ENCODE measurements at regions not wholly inside any gene's neighbourhood (a gene's known extent, or its start where the extent isn't known, plus 50 kb on each side); places are given as distances from the start of the nearest gene placed in this dataset.

- Histone ChIP-seq H3K27me3 (no peaks in the 10 kb centered on the region), H3K4me1 (no peaks in the 10 kb centered on the region), H3K27ac (no peak overlapping the region), H3K36me3 (no peaks in the 10 kb centered on the region), H3K4me3 (no peak overlapping the region), H3K9me3 (no peaks in the 10 kb centered on the region)
- intact Hi-C loops (cut with DNase I), result no loop called here
- no peak for DNase-seq
- TF ChIP-seq POLR2AphosphoS5 (IDR thresholded peaks at IDR 0.05) (no peak), POLR2A (IDR thresholded peaks at IDR 0.05) (no peak), EP300 (IDR thresholded peaks at IDR 0.05) (no peak), CTCF (IDR thresholded peaks at IDR 0.05) (no peak)
- 63 to 79% methylated on average over 2 of the region's 2 CpGs for WGBS, 2 donors
These were observed 292.4 kb downstream of the PPP1R2C start for GRCh38 chrX:42485601-42486000.

- intact Hi-C loops (cut with DNase I), result no loop called here
- TF ChIP-seq POLR2A (IDR thresholded peaks at IDR 0.05), result no peak
- TF ChIP-seq CTCF (IDR thresholded peaks at IDR 0.05), result no peak
- TF ChIP-seq POLR2AphosphoS5 (IDR thresholded peaks at IDR 0.05), result no peak
- TF ChIP-seq EP300 (IDR thresholded peaks at IDR 0.05), result no peak
- no peaks in the 10 kb centered on the region for H3K27me3 ChIP-seq
- H3K36me3 ChIP-seq, result no peaks in the 10 kb centered on the region
- no peak overlapping the region for H3K4me3 ChIP-seq
- H3K9me3 ChIP-seq, result no peaks in the 10 kb centered on the region
- WGBS, 2 donors, result 98 to 100% methylated on average over 1 of the region's 1 CpG
- H3K4me1 ChIP-seq, result no peaks in the 10 kb centered on the region
- H3K27ac ChIP-seq, result no peak overlapping the region
- no peak for DNase-seq
These were observed 293.7 kb downstream of the PPP1R2C start for GRCh38 chrX:42484233-42484632.

GRCh38 chrX:42477396-42477795, 300.6 kb downstream of the PPP1R2C start:
- TF ChIP-seq POLR2A (IDR thresholded peaks at IDR 0.05), result no peak
- TF ChIP-seq CTCF (IDR thresholded peaks at IDR 0.05), result no peak
- TF ChIP-seq POLR2AphosphoS5 (IDR thresholded peaks at IDR 0.05), result no peak
- TF ChIP-seq EP300 (IDR thresholded peaks at IDR 0.05), result no peak
- Histone ChIP-seq H3K4me3 (no peak overlapping the region), H3K9me3 (no peaks in the 10 kb centered on the region), H3K4me1 (no peaks in the 10 kb centered on the region), H3K27ac (no peak overlapping the region), H3K27me3 (no peaks in the 10 kb centered on the region), H3K36me3 (no peaks in the 10 kb centered on the region)
- WGBS, 2 donors, result 89 to 98% methylated on average over 1 of the region's 1 CpG
- intact Hi-C loops (cut with DNase I), result no loop called here
- no peak for DNase-seq

- 65 to 79% methylated on average over 1 of the region's 1 CpG for WGBS, 2 donors
- no peak overlapping the region for H3K27ac ChIP-seq
- no peaks in the 10 kb centered on the region for H3K9me3 ChIP-seq
- TF ChIP-seq POLR2A (IDR thresholded peaks at IDR 0.05) (no peak), EP300 (IDR thresholded peaks at IDR 0.05) (no peak), POLR2AphosphoS5 (IDR thresholded peaks at IDR 0.05) (no peak), CTCF (IDR thresholded peaks at IDR 0.05) (no peak)
- no peaks in the 10 kb centered on the region for H3K4me1 ChIP-seq
- DNase-seq, result no peak
- intact Hi-C loops (cut with DNase I), result no loop called here
- H3K36me3 ChIP-seq, result no peaks in the 10 kb centered on the region
- H3K4me3 ChIP-seq, result no peak overlapping the region
- no peaks in the 10 kb centered on the region for H3K27me3 ChIP-seq
These were observed 305.2 kb downstream of the PPP1R2C start for GRCh38 chrX:42472727-42473126.

- 90 to 98% methylated on average over 4 of the region's 4 CpGs for WGBS, 2 donors
- no peaks in the 10 kb centered on the region for H3K36me3 ChIP-seq
- DNase-seq, result no peak
- no peak overlapping the region for H3K4me3 ChIP-seq
- no peaks in the 10 kb centered on the region for H3K4me1 ChIP-seq
- TF ChIP-seq CTCF (IDR thresholded peaks at IDR 0.05) (no peak), POLR2AphosphoS5 (IDR thresholded peaks at IDR 0.05) (no peak), POLR2A (IDR thresholded peaks at IDR 0.05) (no peak), EP300 (IDR thresholded peaks at IDR 0.05) (no peak)
- no peak overlapping the region for H3K27ac ChIP-seq
- intact Hi-C loops (cut with DNase I), result no loop called here
- no peaks in the 10 kb centered on the region for H3K9me3 ChIP-seq
- no peaks in the 10 kb centered on the region for H3K27me3 ChIP-seq
These were observed 311.5 kb downstream of the PPP1R2C start for GRCh38 chrX:42466332-42467046.

Data from sigmoid colon (tissue), 6 donors.